Esophagus squamous epithelium (tissue), 4 donors: ENCODE measurements at regions not wholly inside any gene's neighbourhood (a gene's known extent, or its start where the extent isn't known, plus 50 kb on each side); places are given as distances from the start of the nearest gene placed in this dataset.

Experiments
- POLR2A ChIP-seq, 4 donors: fragments of 450-650 bp; IDR thresholded peaks; one replicate each; pipeline ENCODE4 v1.6.1; 2017; ENCODE audit warnings: antibody characterized with exemption in 4 of 4, mild to moderate bottlenecking in 4 of 4, moderate library complexity in 3 of 4
- TF ChIP-seq, protein P1 (sequence below), 6 experiments: fragments of 450-650 bp in 4 of 6; fragments of 200-600 bp in 2 of 6; sonication (generic) in 2 of 6; IDR thresholded peaks; one replicate each; pipeline ENCODE4 v1.5.1; 2016 to 2019; ENCODE audit warnings: antibody characterized with exemption in 6 of 6, mild to moderate bottlenecking in 4 of 6, moderate library complexity in 4 of 6

DNA sequence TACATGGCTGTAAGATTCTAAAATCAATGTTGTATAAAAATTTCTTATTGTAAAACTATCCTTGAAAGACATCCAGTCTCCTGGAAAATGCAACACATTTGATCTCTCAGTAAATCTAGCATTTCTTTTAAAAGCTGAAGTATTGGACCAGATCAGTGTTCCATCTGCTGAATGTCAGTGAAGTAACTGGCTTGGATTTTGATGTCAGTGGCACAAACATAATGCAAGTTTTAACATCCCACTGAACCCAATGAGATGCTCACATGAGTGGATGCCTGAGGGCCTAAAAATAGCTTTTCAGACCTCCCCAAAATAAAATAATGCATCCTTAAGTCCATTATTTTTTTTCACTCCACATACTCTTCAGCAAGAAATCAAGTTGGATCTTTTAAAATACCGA lies 1432.2 kb downstream of the MRPL39 start:
- TF ChIP-seq, protein P1, sequence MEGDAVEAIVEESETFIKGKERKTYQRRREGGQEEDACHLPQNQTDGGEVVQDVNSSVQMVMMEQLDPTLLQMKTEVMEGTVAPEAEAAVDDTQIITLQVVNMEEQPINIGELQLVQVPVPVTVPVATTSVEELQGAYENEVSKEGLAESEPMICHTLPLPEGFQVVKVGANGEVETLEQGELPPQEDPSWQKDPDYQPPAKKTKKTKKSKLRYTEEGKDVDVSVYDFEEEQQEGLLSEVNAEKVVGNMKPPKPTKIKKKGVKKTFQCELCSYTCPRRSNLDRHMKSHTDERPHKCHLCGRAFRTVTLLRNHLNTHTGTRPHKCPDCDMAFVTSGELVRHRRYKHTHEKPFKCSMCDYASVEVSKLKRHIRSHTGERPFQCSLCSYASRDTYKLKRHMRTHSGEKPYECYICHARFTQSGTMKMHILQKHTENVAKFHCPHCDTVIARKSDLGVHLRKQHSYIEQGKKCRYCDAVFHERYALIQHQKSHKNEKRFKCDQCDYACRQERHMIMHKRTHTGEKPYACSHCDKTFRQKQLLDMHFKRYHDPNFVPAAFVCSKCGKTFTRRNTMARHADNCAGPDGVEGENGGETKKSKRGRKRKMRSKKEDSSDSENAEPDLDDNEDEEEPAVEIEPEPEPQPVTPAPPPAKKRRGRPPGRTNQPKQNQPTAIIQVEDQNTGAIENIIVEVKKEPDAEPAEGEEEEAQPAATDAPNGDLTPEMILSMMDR (IDR thresholded peaks at IDR 0.05) = no peak
- TF ChIP-seq POLR2A (IDR thresholded peaks at IDR 0.05) = no peak
